ENCODE measurements at regions not wholly inside any gene's neighbourhood (a gene's known extent, or its start where the extent isn't known, plus 50 kb on each side); places are given as distances from the start of the nearest gene placed in this dataset.
A peak's percentile ranks its signal among the peaks of the same experiment; 100 is the strongest.

DNA sequence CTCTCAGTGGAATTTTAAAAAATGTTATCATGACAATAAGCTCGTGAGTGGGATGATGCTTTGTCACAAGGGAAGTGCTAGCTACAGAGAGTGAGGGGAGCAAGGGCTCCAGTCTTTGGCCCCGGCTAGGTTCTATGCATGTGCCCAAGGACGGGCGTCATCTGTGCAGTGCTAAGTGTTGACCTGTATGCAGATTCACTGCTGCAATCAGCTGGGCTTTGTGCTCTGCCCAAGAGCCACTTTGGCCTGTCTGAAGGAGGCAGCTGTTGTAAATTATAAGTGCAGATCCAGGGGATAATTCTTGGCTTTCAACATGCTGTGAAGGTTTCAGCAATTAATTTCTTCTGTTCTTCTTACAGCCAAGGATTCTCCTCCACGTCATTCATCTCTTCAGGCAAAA is 268.6 kb downstream of the PSAT1 start:
- no peak for DNase-seq (ENCODE audit: low read depth)
- H3K4me3 ChIP-seq (ENCODE audit: low read depth, low read length) = no peak overlapping the region
- TF ChIP-seq CTCF (IDR thresholded peaks at IDR 0.05; ENCODE audit: insufficient read depth, low read depth, low read length) = no peak

DNA sequence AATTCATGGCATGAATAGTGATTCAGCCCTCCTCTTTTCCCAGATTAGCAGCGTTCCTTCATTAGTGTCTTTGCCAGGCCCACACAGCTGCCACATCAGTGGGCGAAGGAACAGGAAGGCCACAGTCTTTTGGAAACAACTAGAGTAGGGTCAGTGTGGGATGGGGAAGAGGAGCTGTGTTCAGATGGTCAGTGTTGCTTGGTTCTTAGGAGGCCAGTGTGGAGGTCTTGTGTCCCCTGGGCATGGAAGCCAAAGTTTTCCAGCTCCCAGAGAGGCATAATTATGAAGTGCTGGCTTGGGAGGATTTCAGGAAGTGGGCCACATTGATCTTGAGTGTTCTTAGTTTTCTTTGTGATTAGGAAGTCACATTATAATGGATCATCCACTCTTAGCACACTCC is 269.6 kb downstream of the PSAT1 start:
- no peak for DNase-seq (ENCODE audit: low read depth)
- TF ChIP-seq CTCF (IDR thresholded peaks at IDR 0.05; ENCODE audit: insufficient read depth, low read depth, low read length) = no peak
- no peak overlapping the region for H3K4me3 ChIP-seq (ENCODE audit: low read depth, low read length)

GRCh38 chr9:78566948-78567675 is 270.2 kb downstream of the PSAT1 start:
- peak; percentile 47 for DNase-seq (ENCODE audit: low read depth)
- TF ChIP-seq CTCF (IDR thresholded peaks at IDR 0.05; ENCODE audit: insufficient read depth, low read depth, low read length) = no peak
- H3K4me3 ChIP-seq (ENCODE audit: low read depth, low read length) = no peak overlapping the region

- DNase-seq (ENCODE audit: low read depth) = no peak
- TF ChIP-seq CTCF (IDR thresholded peaks at IDR 0.05; ENCODE audit: insufficient read depth, low read depth, low read length) = no peak
- no peak overlapping the region for H3K4me3 ChIP-seq (ENCODE audit: low read depth, low read length)
Observed at GRCh38 chr9:78567693-78568092, 270.8 kb downstream of the PSAT1 start.

- no peak for TF ChIP-seq CTCF (IDR thresholded peaks at IDR 0.05; ENCODE audit: insufficient read depth, low read depth, low read length)
- no peak overlapping the region for H3K4me3 ChIP-seq (ENCODE audit: low read depth, low read length)
- DNase-seq (ENCODE audit: low read depth) = no peak
Observed at GRCh38 chr9:78568774-78569173, 271.8 kb downstream of the PSAT1 start.

DNA sequence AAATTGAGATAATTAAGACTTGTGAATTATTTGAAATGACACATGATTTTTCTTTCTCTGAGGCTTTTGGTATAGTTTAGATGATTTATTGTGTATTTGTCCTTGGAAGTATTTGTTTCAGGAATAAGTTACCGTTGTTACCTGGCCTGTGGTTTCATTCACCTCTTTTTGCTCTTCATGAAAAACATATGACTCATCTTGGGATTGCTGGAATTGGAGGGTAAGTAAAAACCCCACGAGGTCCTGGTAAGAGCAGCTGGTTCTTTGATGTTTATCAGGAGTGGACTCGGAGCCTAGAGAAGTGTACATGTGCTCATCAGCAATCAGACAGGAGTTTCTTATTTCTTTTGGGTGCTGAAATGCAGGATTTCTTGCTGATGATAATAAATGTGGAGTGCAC is 275.3 kb downstream of the PSAT1 start:
- H3K4me3 ChIP-seq (ENCODE audit: low read depth, low read length) = no peak overlapping the region
- no peak for TF ChIP-seq CTCF (IDR thresholded peaks at IDR 0.05; ENCODE audit: insufficient read depth, low read depth, low read length)

GRCh38 chr9:78573205-78573604 is 276.3 kb downstream of the PSAT1 start:
- DNase-seq (ENCODE audit: low read depth) = no peak
- H3K4me3 ChIP-seq (ENCODE audit: low read depth, low read length) = no peak overlapping the region
- TF ChIP-seq CTCF (IDR thresholded peaks at IDR 0.05; ENCODE audit: insufficient read depth, low read depth, low read length) = no peak

More for the DNA sequence above, 275.3 kb downstream of the PSAT1 start:
- no peak for DNase-seq (ENCODE audit: low read depth)

All from fibroblast of villous mesenchyme (primary cell).